Activated naive CD4-positive, alpha-beta T cell (primary cell): ENCODE measurements at regions not wholly inside any gene's neighbourhood (a gene's known extent, or its start where the extent isn't known, plus 50 kb on each side); places are given as distances from the start of the nearest gene placed in this dataset.
A peak's percentile ranks its signal among the peaks of the same experiment; 100 is the strongest.

Experiments
- DNase-seq, 4 experiments: peaks; one replicate each; lab custom pipeline; 2025; lab: John Stamatoyannopoulos, UW

DNA sequence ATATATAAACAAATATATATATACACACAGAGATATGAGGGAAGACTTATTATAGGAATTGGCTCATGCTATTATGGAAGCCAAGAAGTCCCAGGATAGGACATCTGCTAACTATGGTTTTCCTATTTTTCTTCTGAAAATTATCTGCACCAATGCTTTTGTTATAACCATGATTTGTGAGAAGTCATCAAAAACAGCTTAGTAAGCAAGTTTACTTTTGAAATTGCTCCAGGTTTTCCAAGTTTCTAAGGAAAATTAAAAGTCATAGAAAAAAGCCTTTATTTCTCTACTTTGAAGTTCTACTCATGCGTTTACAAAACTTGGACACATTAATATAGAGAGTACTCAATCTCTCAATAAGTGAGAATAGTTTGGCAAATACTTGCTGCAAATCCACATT is 213.1 kb downstream of the TRAM1L1 start:
- no peak for DNase-seq

DNA sequence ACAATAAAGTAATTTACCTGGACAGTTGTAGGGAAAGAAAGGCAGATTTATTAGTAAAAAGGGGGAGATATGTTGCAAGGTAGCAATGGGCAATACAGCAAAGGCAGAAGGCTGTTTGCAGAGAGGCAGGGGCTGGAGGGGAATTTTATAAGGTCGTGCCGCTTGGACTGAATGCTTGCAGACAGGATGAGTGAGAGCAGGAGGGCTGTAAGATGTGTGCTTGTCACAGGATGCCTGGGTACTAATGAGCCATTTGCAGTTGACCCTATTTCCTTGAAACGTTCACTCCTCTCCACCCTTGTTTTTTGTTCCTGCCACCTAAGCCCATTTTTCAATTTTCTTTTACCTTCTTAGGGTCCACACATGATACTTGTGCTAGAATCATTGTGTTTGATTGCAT is 214.7 kb downstream of the TRAM1L1 start:
- DNase-seq, result no peak

DNA sequence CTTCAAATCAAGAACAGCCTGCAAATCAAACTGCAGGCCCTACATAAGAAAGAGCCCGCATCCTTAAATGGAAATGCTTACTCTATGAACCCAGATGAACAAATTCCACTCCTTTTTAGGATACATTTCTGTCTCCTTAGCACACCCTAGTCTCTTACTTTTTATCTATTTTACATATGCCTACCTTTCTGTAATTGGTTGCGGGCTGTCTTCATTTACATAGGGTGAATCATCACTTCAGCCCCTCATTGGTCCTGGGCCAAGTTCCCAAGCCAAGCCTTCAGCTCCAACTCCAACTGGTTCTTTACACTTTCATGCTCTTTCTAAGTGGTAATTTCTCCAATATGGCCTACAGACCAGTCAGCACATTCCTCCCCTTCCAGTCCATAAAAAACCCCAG is 219.3 kb downstream of the TRAM1L1 start:
- no peak for DNase-seq

DNA sequence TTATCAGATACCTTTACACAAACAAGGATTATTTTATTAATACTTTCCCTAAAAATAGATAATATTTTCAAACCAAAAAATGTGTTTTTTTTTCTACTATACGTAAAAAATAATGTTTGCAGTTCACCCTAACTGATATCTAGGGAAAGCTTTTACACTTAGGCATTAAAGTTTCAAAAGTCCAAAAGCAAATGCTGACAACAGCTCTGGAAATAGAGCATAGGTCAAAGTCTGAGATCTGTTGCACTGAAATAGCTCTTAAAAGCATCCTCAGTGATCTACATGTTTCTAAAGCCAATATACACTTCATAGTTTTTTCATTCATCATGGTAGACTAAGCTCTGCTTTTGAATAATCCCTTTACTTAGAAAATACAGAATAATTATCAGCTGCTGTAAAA is 222.8 kb downstream of the TRAM1L1 start:
- no peak for DNase-seq

- DNase-seq, result no peak
These were observed 224.5 kb downstream of the TRAM1L1 start for GRCh38 chr4:116860891-116861290.

DNA sequence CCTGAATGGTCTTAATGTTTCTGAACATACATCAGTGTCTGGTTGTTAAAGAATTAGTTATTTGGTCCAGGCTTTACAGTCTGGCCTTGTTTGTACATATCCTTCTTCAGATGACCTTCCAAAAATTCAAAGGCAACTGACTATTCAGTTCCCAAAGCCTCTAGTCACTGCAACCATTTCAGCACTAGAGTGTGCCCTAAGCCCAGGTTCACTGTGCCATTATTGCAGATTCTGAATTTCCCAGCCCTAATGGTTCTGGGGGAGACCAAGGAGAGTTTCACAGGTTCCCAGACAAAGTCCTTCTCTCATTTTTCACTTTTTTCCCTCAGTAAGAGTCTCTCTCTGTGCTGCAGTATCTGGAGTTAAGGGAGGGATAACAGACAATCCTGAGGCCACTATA is 235.8 kb downstream of the TRAM1L1 start:
- DNase-seq, result no peak

DNA sequence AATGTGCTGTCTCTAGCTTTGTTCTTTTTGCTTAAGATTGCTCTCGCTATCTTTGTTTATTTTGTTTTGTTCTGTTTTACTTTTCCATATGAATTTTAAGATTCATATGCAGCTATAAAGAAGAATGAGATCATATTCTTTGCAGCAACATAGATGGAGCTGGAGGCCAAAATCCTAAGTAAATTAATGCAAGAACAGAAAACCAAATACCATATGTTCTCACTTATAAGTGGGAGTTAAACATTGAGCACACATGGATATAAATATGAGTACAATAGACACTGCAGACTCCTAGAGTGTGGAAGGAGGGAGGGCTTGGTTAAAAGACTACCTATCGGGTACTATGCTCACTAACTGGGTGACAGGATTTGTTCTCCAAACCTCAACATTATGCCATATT is 237.8 kb downstream of the TRAM1L1 start:
- no peak for DNase-seq

DNA sequence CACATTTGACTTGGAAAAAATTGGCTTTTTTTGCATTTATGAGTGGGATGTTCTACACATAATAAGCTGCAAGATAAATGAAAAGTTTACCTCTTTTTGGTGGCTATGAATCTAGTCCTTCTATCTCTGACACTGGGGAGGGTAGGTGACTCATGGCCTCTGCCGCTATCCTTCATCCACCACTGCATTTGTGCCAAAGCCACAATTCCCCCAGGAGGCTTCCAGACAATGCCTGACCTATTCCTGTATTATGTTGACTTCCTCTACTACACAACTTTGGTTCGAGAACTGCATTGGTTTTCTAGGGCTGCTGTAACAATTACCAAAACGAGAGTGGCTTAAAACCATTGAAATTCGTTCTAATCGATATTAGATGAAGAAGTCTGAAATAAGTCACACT is 245.6 kb downstream of the TRAM1L1 start:
- no peak for DNase-seq

- no peak for DNase-seq
These were observed 246.8 kb downstream of the TRAM1L1 start for GRCh38 chr4:116838609-116839008.

GRCh38 chr4:116829187-116829586 is 256.2 kb downstream of the TRAM1L1 start:
- no peak for DNase-seq

DNA sequence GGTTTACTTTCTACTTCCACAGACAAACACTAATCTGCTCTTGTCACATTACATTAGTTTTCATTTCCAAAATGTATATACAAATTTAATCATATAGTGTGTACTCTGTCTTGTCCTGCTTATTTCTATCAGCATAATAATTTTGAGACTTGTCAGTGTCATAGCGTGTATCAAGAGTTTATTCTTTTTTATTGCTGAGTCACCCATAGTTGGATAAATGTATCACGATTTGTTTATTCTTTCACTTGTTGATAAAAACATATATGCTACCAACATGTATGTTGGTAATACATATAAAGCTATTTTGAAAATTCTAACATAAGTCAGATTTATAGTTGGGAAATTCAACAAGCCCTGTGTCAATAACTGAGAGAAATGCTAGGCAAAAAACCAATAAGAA is 261.2 kb downstream of the TRAM1L1 start:
- no peak for DNase-seq

DNA sequence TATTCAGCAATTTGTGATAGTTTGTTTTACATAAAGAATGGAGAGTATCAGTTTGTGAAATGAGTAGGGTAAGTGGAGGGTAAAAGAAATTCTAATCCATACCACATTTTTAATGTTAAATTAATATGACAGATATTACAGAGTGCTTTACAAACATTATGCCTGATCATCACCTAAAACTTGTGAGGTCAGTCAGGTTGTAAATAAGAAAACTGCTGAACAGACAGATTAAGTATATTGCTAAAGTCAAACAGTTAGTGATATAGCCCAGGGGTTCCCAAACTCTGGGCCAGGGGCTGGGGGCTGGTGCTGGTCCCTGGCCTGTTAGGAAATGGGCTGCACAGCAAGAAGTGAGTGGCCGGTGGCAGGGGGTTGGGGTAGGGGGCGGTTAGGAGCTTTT is 273.6 kb downstream of the TRAM1L1 start:
- no peak for DNase-seq

DNA sequence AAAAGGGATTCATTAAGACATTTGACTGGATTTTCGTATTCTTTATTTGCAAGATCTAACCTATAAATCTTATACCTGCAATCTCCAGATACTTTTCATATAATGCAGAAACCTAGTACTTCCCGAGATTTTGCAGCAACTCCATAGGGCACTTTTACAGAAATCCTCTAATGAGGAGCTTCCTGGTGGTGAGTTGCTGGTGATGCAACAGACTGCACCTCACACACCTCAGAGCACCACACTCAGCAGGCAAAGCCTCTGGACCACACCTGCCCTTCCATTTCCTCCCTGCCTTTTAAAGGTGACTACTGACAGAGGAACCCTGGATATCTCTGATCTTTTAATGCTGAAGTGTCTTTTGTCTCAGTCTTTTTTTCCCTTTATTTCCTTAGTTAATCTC is 289.4 kb downstream of the TRAM1L1 start:
- DNase-seq, result no peak

GRCh38 chr4:116788723-116789122 is 296.7 kb downstream of the TRAM1L1 start:
- DNase-seq, result no peak

DNA sequence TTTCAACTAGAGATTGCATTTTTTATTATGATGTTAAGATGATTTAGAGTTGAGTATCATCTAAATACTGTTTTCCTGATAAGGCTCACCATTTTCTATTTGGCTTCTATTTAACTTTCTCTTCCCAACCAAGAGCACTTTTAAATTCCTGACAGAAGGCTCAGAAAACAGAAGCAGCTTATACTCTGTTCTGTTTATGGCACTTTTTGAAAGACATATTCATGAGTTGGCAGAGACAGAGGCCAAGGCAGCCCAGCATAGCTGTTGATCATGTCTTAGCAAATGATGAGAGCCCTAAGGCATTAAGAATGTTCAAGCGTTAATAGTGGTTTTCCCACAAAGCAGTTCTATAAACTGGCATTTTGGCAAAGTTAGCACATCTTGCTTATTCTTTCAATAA is 330.3 kb downstream of the TRAM1L1 start:
- DNase-seq, result no peak

GRCh38 chr4:116752027-116752426 is 333.3 kb downstream of the TRAM1L1 start:
- no peak for DNase-seq

- no peak for DNase-seq
These were observed 348.6 kb downstream of the TRAM1L1 start for GRCh38 chr4:116736756-116737155.

- no peak for DNase-seq
These were observed 351.2 kb downstream of the TRAM1L1 start for GRCh38 chr4:116734178-116734577.

DNA sequence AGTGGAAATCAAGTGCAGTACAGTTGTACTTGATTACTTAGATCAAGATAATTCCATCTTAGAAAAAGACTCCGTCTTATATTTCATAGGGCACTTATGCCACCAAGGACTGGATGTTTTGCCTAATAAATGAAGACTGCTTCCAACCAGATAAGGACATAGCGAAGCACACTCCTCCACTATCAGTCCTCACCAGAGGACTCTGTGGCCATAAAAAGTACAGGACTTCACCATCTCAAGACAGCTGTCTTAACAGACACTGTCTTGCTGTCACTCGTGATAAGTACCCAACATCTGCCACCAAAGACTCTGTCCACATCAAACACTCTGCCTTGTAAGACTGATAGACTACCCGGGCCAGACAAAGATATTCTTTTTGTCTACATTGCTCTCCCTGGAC is 352.0 kb downstream of the TRAM1L1 start:
- no peak for DNase-seq

DNA sequence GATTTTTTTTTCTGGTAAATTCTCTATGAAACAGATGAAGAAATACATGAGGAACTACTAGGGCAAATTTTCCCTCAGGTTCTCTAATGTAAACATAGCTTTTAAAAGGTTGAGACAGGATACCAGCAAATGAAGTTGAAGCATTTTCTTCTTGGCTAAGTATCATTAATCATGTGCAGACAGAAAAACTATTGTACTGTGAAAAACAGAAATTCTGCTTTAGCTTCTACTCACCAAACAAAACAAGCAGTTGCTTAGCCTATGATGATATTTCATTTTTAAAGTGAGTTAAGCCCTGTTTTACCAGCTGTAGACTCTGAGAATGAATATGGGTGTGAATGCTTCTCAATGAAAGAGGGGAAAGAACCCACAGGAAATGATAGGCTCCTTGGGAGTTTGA is 358.9 kb downstream of the TRAM1L1 start:
- no peak for DNase-seq

- no peak for DNase-seq
These were observed 361.1 kb downstream of the TRAM1L1 start for GRCh38 chr4:116724249-116724648.

DNA sequence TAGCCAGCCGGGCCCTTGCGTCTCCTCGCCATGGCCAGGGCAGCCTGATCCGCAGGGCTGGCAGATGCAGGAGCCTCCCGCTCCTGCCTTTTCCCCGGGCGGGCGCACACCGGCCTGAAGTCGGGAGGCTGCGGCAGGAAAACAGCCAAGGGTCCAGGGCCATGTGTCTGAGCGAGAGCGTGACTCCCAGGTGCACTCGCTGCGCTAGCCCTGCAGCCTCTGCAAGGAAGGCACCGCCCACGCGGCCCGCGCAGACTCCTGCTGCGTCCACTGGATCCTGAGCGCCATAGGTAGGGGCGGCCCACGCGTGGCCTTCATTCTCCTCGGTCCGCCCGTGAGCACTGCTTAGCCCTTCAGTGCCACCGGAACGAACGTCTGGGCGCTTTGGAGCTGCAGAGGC is 379.9 kb downstream of the TRAM1L1 start:
- DNase-seq, result peak in 1 of 4 experiments; percentile 0

GRCh38 chr4:116702949-116703348 is 382.4 kb downstream of the TRAM1L1 start:
- no peak for DNase-seq

GRCh38 chr4:116688536-116688935 is 396.8 kb downstream of the TRAM1L1 start:
- DNase-seq, result no peak

- no peak for DNase-seq
These were observed 417.2 kb downstream of the TRAM1L1 start for GRCh38 chr4:116668190-116668589.
